NCI-H2227 treated with DMSO at 0.1 percent for 48 hours (cell line): ENCODE measurements at regions not wholly inside any gene's neighbourhood (a gene's known extent, or its start where the extent isn't known, plus 50 kb on each side); places are given as distances from the start of the nearest gene placed in this dataset.
"Not testable (repeated sequence)": the region's sequence is repeated elsewhere in the genome, so short reads cannot be mapped to it uniquely, and the experiment has no call there.

Source experiments
- DNase-seq: peaks from one replicate; lab custom pipeline; 2025; lab: John Stamatoyannopoulos, UW

- no peak for DNase-seq
These were observed 65.8 kb downstream of the MTX3 start for GRCh38 chr5:79924936-79925893.

GRCh38 chr5:79923431-79923830 lies 67.6 kb downstream of the MTX3 start:
- DNase-seq: no peak

- no peak for DNase-seq
These were observed 68.4 kb downstream of the MTX3 start for GRCh38 chr5:79922626-79923025.

- DNase-seq: not testable (repeated sequence)
These were observed 83.6 kb downstream of the MTX3 start for GRCh38 chr5:79907452-79907851.

GRCh38 chr5:79902571-79902970 lies 88.5 kb downstream of the MTX3 start:
- DNase-seq: not testable (repeated sequence)

GRCh38 chr5:79901631-79902030 lies 89.4 kb downstream of the MTX3 start:
- no peak for DNase-seq

- no peak for DNase-seq
These were observed 92.5 kb downstream of the MTX3 start for GRCh38 chr5:79898611-79899010.

GRCh38 chr5:79893976-79894375 lies 97.1 kb downstream of the MTX3 start:
- DNase-seq: no peak

- no peak for DNase-seq
These were observed 97.6 kb downstream of the MTX3 start for GRCh38 chr5:79893485-79893884.

GRCh38 chr5:79890930-79891249 lies 100.2 kb downstream of the MTX3 start:
- no peak for DNase-seq

- no peak for DNase-seq
These were observed 100.7 kb downstream of the MTX3 start for GRCh38 chr5:79890119-79890929.

- no peak for DNase-seq
These were observed 102.4 kb downstream of the MTX3 start for GRCh38 chr5:79888643-79889042.

- DNase-seq: no peak
These were observed 104.0 kb downstream of the MTX3 start for GRCh38 chr5:79886925-79887655.

GRCh38 chr5:79886456-79886855 lies 104.6 kb downstream of the MTX3 start:
- DNase-seq: no peak

GRCh38 chr5:79879880-79880279 lies 111.2 kb downstream of the MTX3 start:
- DNase-seq: not testable (repeated sequence)

- no peak for DNase-seq
These were observed 112.2 kb downstream of the MTX3 start for GRCh38 chr5:79878721-79879336.

- DNase-seq: no peak
These were observed 112.9 kb downstream of the MTX3 start for GRCh38 chr5:79878136-79878679.

GRCh38 chr5:79876456-79876855 lies 114.6 kb downstream of the MTX3 start:
- DNase-seq: no peak

- no peak for DNase-seq
These were observed 115.8 kb downstream of the MTX3 start for GRCh38 chr5:79875230-79875629.

GRCh38 chr5:79873187-79873586 lies 117.9 kb downstream of the MTX3 start:
- no peak for DNase-seq

- no peak for DNase-seq
These were observed 118.8 kb downstream of the MTX3 start for GRCh38 chr5:79872291-79872690.
